ENCODE measurements at regions not wholly inside any gene's neighbourhood (a gene's known extent, or its start where the extent isn't known, plus 50 kb on each side); places are given as distances from the start of the nearest gene placed in this dataset.

GRCh38 chr2:156003780-156004179 is 328.7 kb downstream of the NR4A2 start:
- no peak for TF ChIP-seq CTCF (IDR thresholded peaks at IDR 0.05)
- no peak for TF ChIP-seq POLR2AphosphoS5 (IDR thresholded peaks at IDR 0.05)
- TF ChIP-seq POLR2A (IDR thresholded peaks at IDR 0.05): no peak
- no peak for TF ChIP-seq EP300 (IDR thresholded peaks at IDR 0.05)
